HEK293 (cell line): ENCODE measurements at regions not wholly inside any gene's neighbourhood (a gene's known extent, or its start where the extent isn't known, plus 50 kb on each side); places are given as distances from the start of the nearest gene placed in this dataset.

Experiments
- CTCF ChIA-PET: fragments of 350-600 bp; formaldehyde crosslinking; extraction: SDS; loops from one replicate; lab custom pipeline; 2021; ENCODE audit warnings: antibody characterized with exemption; lab: Yijun Ruan, JAX
- POLR2A ChIA-PET: fragments of 300-600 bp; formaldehyde crosslinking; extraction: SDS; loops from one replicate; lab custom pipeline; 2020; ENCODE audit warnings: antibody characterized with exemption, inconsistent platforms; lab: Yijun Ruan, JAX
- H3K27ac ChIP-seq: fragments of 200-500 bp; sonication (Bioruptor generic); 2 replicates; pipeline ENCODE4 v1.5.1; 2014; ENCODE audit warnings: low read depth, low read length, control low read depth, inconsistent platforms; ENCODE audit errors: extremely low read depth
- H3K36me3 ChIP-seq, 2 experiments: fragments of 200-500 bp in 1 of 2; sonication (Bioruptor generic) in 1 of 2; 1 replicate in 1 of 2; 2 replicates in 1 of 2; pipeline ENCODE4 v1.5.1; 2014 to 2017; ENCODE audit warnings: inconsistent platforms in 2 of 2, low read length in 2 of 2; ENCODE audit not compliant: control insufficient read depth in 2 of 2, insufficient read depth in 1 of 2
- H3K4me1 ChIP-seq: fragments of 200-500 bp; sonication (Bioruptor generic); 2 replicates; pipeline ENCODE4 v1.5.1; 2014; ENCODE audit warnings: mild to moderate bottlenecking, low read length, inconsistent platforms; ENCODE audit not compliant: control insufficient read depth, insufficient read depth
- H3K4me3 ChIP-seq: 2 replicates; pipeline ENCODE4 v1.5.1; 2011; ENCODE audit warnings: low read depth, mild to moderate bottlenecking, control low read depth, low read length, moderate library complexity
- H3K9me3 ChIP-seq: fragments of 200-500 bp; sonication (Bioruptor generic); 2 replicates; pipeline ENCODE4 v1.5.1; 2014; ENCODE audit warnings: low read depth, low read length, inconsistent platforms; ENCODE audit not compliant: control insufficient read depth, insufficient read depth
- FEZF1 ChIP-seq: fragments of 450-650 bp; formaldehyde crosslinking; IDR thresholded peaks from 2 replicates; pipeline ENCODE4 v1.5.1; 2016; ENCODE audit warnings: missing biosample characterization, missing genetic modification characterization
- KLF1 ChIP-seq: fragments of 450-650 bp; formaldehyde crosslinking; IDR thresholded peaks from 2 replicates; pipeline ENCODE4 v1.5.1; 2016; ENCODE audit warnings: missing biosample characterization, missing genetic modification characterization
- RBAK ChIP-seq: fragments of 450-650 bp; formaldehyde crosslinking; IDR thresholded peaks from 2 replicates; pipeline ENCODE4 v1.5.1; 2016; ENCODE audit warnings: missing biosample characterization, missing genetic modification characterization
- SETDB1 ChIP-seq: IDR thresholded peaks from one replicate; pipeline ENCODE4 v1.6.1; 2017; ENCODE audit warnings: mild to moderate bottlenecking, low read length, moderate library complexity, mixed read lengths; ENCODE audit not compliant: insufficient read length
- ZBTB7A ChIP-seq: fragments of 450-650 bp; formaldehyde crosslinking; IDR thresholded peaks from 2 replicates; pipeline ENCODE4 v1.5.1; 2016; ENCODE audit warnings: low read depth, missing biosample characterization, missing genetic modification characterization
- ZNF175 ChIP-seq: fragments of 450-650 bp; formaldehyde crosslinking; IDR thresholded peaks from 2 replicates; pipeline ENCODE4 v1.5.1; 2016; ENCODE audit warnings: missing biosample characterization, missing genetic modification characterization
- ZNF2 ChIP-seq: fragments of 450-650 bp; formaldehyde crosslinking; IDR thresholded peaks from 2 replicates; pipeline ENCODE4 v1.5.1; 2016; ENCODE audit warnings: missing biosample characterization, missing genetic modification characterization
- ZNF350 ChIP-seq: fragments of 450-650 bp; formaldehyde crosslinking; IDR thresholded peaks from 2 replicates; pipeline ENCODE4 v1.5.0; 2017; ENCODE audit warnings: missing biosample characterization, mild to moderate bottlenecking, missing genetic modification characterization
- ZNF354C ChIP-seq: fragments of 450-650 bp; formaldehyde crosslinking; IDR thresholded peaks from 2 replicates; pipeline ENCODE4 v1.5.1; 2016; ENCODE audit warnings: missing biosample characterization, missing genetic modification characterization, low read depth, borderline replicate concordance
- ZNF404 ChIP-seq: fragments of 450-650 bp; formaldehyde crosslinking; IDR thresholded peaks from 2 replicates; pipeline ENCODE4 v1.5.1; 2017; ENCODE audit warnings: missing biosample characterization, missing genetic modification characterization
- ZNF501 ChIP-seq: fragments of 450-650 bp; formaldehyde crosslinking; IDR thresholded peaks from 2 replicates; pipeline ENCODE4 v1.5.1; 2016; ENCODE audit warnings: missing biosample characterization, missing genetic modification characterization
- ZNF621 ChIP-seq: fragments of 450-650 bp; formaldehyde crosslinking; IDR thresholded peaks from 2 replicates; pipeline ENCODE4 v1.5.1; 2017; ENCODE audit warnings: missing biosample characterization, missing genetic modification characterization
- TF ChIP-seq, protein P1 (sequence below): fragments of 450-650 bp; formaldehyde crosslinking; IDR thresholded peaks from 2 replicates; pipeline ENCODE4 v1.5.1; 2016; ENCODE audit warnings: missing biosample characterization, missing genetic modification characterization, borderline replicate concordance
- TF ChIP-seq, protein P2 (sequence below): fragments of 450-650 bp; formaldehyde crosslinking; IDR thresholded peaks from 2 replicates; pipeline ENCODE4 v1.5.1; 2016; ENCODE audit warnings: missing biosample characterization, missing genetic modification characterization
- TF ChIP-seq, protein P3 (sequence below): fragments of 450-650 bp; formaldehyde crosslinking; IDR thresholded peaks from 2 replicates; pipeline ENCODE4 v1.5.1; 2016; ENCODE audit warnings: missing biosample characterization, missing genetic modification characterization
- TF ChIP-seq, protein P4 (sequence below): fragments of 450-650 bp; formaldehyde crosslinking; IDR thresholded peaks from 2 replicates; pipeline ENCODE4 v1.5.1; 2016; ENCODE audit warnings: missing biosample characterization, missing genetic modification characterization
- TF ChIP-seq, protein P5 (sequence below): fragments of 450-650 bp; formaldehyde crosslinking; IDR thresholded peaks from 2 replicates; pipeline ENCODE4 v1.5.1; 2017; ENCODE audit warnings: missing biosample characterization, missing genetic modification characterization

DNA sequence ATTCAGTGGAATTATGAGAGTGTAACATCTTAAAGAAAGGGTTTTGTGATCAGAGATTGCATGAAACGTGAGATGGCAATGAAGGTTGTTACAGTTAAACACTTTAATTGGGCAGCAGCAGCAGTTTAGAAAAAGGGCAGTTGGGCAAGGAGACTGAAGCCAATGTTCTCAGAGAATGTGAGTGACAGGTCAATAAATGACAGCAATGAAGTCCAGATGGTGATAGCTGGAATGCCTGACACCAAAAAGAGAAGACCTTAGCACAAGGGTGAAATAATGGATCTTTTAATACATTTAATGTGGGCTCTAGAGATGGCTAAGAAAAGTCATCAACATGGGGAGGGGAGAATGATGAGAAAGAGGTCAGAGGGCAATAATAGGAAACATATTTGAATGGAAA lies 89.4 kb upstream of the CDH7 start (continued):
- TF ChIP-seq, protein P1, sequence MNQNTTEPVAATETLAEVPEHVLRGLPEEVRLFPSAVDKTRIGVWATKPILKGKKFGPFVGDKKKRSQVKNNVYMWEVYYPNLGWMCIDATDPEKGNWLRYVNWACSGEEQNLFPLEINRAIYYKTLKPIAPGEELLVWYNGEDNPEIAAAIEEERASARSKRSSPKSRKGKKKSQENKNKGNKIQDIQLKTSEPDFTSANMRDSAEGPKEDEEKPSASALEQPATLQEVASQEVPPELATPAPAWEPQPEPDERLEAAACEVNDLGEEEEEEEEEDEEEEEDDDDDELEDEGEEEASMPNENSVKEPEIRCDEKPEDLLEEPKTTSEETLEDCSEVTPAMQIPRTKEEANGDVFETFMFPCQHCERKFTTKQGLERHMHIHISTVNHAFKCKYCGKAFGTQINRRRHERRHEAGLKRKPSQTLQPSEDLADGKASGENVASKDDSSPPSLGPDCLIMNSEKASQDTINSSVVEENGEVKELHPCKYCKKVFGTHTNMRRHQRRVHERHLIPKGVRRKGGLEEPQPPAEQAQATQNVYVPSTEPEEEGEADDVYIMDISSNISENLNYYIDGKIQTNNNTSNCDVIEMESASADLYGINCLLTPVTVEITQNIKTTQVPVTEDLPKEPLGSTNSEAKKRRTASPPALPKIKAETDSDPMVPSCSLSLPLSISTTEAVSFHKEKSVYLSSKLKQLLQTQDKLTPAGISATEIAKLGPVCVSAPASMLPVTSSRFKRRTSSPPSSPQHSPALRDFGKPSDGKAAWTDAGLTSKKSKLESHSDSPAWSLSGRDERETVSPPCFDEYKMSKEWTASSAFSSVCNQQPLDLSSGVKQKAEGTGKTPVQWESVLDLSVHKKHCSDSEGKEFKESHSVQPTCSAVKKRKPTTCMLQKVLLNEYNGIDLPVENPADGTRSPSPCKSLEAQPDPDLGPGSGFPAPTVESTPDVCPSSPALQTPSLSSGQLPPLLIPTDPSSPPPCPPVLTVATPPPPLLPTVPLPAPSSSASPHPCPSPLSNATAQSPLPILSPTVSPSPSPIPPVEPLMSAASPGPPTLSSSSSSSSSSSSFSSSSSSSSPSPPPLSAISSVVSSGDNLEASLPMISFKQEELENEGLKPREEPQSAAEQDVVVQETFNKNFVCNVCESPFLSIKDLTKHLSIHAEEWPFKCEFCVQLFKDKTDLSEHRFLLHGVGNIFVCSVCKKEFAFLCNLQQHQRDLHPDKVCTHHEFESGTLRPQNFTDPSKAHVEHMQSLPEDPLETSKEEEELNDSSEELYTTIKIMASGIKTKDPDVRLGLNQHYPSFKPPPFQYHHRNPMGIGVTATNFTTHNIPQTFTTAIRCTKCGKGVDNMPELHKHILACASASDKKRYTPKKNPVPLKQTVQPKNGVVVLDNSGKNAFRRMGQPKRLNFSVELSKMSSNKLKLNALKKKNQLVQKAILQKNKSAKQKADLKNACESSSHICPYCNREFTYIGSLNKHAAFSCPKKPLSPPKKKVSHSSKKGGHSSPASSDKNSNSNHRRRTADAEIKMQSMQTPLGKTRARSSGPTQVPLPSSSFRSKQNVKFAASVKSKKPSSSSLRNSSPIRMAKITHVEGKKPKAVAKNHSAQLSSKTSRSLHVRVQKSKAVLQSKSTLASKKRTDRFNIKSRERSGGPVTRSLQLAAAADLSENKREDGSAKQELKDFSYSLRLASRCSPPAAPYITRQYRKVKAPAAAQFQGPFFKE (tag by site-specific recombination) = no peak
- TF ChIP-seq FEZF1 (tag by site-specific recombination) (no peak), ZNF2 (tag by site-specific recombination) (no peak), ZNF621 (tag by site-specific recombination) (no peak), KLF1 (no peak), ZBTB7A (tag by site-specific recombination) (no peak), ZNF404 (tag by site-specific recombination) (no peak), ZNF350 (tag by site-specific recombination) (no peak)
- TF ChIP-seq, protein P2, sequence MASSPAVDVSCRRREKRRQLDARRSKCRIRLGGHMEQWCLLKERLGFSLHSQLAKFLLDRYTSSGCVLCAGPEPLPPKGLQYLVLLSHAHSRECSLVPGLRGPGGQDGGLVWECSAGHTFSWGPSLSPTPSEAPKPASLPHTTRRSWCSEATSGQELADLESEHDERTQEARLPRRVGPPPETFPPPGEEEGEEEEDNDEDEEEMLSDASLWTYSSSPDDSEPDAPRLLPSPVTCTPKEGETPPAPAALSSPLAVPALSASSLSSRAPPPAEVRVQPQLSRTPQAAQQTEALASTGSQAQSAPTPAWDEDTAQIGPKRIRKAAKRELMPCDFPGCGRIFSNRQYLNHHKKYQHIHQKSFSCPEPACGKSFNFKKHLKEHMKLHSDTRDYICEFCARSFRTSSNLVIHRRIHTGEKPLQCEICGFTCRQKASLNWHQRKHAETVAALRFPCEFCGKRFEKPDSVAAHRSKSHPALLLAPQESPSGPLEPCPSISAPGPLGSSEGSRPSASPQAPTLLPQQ = no peak

DNA sequence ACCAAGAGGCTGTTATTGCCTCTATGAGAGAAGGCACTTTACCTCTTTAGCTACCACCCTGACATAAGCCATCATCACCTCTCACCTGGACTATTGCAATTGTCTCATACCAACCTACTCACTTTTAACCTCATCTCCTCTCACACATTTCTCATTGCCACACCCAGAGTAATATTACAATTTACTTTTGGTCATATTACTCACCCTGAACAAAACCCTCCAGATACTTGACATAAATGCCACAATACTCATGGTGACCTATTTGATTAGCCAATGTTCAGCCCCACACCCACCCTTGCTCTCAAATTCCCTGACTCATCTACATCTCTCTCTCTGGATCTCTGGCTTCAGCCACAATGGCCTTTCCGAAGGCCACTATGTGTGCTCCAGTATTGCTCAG lies 90.9 kb upstream of the CDH7 start:
- Histone ChIP-seq H3K4me3 (no peak overlapping the region), H3K27ac (no peak overlapping the region), H3K9me3 (no peaks in the 10 kb centered on the region), H3K4me1 (no peaks in the 10 kb centered on the region), H3K36me3 (no peaks in the 10 kb centered on the region)
- ChIA-PET CTCF (no interaction called here), POLR2A (no interaction called here)
- TF ChIP-seq, protein P3, sequence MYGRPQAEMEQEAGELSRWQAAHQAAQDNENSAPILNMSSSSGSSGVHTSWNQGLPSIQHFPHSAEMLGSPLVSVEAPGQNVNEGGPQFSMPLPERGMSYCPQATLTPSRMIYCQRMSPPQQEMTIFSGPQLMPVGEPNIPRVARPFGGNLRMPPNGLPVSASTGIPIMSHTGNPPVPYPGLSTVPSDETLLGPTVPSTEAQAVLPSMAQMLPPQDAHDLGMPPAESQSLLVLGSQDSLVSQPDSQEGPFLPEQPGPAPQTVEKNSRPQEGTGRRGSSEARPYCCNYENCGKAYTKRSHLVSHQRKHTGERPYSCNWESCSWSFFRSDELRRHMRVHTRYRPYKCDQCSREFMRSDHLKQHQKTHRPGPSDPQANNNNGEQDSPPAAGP = no peak
- no peak for TF ChIP-seq ZNF354C (tag by site-specific recombination)
- no peak for TF ChIP-seq ZNF501 (tag by site-specific recombination)
- TF ChIP-seq, protein P4, sequence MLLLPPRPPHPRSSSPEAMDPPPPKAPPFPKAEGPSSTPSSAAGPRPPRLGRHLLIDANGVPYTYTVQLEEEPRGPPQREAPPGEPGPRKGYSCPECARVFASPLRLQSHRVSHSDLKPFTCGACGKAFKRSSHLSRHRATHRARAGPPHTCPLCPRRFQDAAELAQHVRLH = no peak
- TF ChIP-seq, protein P5, sequence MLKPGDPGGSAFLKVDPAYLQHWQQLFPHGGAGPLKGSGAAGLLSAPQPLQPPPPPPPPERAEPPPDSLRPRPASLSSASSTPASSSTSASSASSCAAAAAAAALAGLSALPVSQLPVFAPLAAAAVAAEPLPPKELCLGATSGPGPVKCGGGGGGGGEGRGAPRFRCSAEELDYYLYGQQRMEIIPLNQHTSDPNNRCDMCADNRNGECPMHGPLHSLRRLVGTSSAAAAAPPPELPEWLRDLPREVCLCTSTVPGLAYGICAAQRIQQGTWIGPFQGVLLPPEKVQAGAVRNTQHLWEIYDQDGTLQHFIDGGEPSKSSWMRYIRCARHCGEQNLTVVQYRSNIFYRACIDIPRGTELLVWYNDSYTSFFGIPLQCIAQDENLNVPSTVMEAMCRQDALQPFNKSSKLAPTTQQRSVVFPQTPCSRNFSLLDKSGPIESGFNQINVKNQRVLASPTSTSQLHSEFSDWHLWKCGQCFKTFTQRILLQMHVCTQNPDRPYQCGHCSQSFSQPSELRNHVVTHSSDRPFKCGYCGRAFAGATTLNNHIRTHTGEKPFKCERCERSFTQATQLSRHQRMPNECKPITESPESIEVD (tag by site-specific recombination) = no peak

DNA sequence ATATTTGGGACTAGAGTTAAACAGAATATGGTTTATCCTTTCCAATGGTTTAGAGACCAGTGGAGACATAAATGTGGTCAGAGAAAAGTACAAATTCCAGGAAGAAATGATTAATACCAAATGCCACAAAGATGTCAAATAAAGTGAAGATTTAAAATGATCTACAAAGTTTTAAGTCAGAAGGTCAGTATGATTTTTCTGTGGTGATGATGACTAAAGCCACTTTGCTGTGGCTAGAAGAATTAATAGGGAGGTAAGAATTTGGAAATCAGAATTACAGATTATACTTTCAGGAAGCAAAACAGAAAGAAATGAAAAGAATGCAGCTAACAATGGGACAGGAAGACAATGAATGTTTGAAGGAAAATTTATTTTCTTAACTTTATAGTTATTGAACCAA lies 91.5 kb upstream of the CDH7 start:
- Histone ChIP-seq H3K27ac (no peak overlapping the region), H3K4me3 (no peak overlapping the region), H3K9me3 (no peaks in the 10 kb centered on the region), H3K4me1 (no peaks in the 10 kb centered on the region), H3K36me3 (no peaks in the 10 kb centered on the region)
- CTCF ChIA-PET = no interaction called here
- POLR2A ChIA-PET = no interaction called here
- TF ChIP-seq ZNF175 (tag by site-specific recombination) (no peak), SETDB1 (no peak), RBAK (tag by site-specific recombination) (no peak)
